Dendritic cell treated with granulocyte-macrophage colony-stimulating factor and Interleukin-4, amounts not matched to agents 40 ng/mL and 50 ng/mL, for 4 days (primary cell): ENCODE measurements at regions not wholly inside any gene's neighbourhood (a gene's known extent, or its start where the extent isn't known, plus 50 kb on each side); places are given as distances from the start of the nearest gene placed in this dataset.

ENCODE experiments used
- H3K27ac Mint-ChIP-seq: one replicate; pipeline ENCODE4 v1.8.0; 2022; ENCODE audit warnings: mild to moderate bottlenecking, mixed read lengths
- H3K27me3 Mint-ChIP-seq: one replicate; pipeline ENCODE4 v1.8.0; 2022; ENCODE audit warnings: mild to moderate bottlenecking, mixed read lengths
- H3K36me3 Mint-ChIP-seq: one replicate; pipeline ENCODE4 v1.8.0; 2022; ENCODE audit warnings: low read depth, mixed read lengths
- H3K4me1 Mint-ChIP-seq: one replicate; pipeline ENCODE4 v1.8.0; 2022; ENCODE audit warnings: low read depth, mixed read lengths
- H3K4me3 Mint-ChIP-seq: one replicate; pipeline ENCODE4 v1.8.0; 2022; ENCODE audit warnings: mild to moderate bottlenecking, moderate library complexity, mixed read lengths
- H3K9me3 Mint-ChIP-seq: one replicate; pipeline ENCODE4 v1.8.0; 2022; ENCODE audit warnings: mixed read lengths
- intact Hi-C: fragments of 100-400 bp; cut with micrococcal nuclease; formaldehyde crosslinking; loops from one replicate; pipeline ENCODE4 v1.15.0; 2022

DNA sequence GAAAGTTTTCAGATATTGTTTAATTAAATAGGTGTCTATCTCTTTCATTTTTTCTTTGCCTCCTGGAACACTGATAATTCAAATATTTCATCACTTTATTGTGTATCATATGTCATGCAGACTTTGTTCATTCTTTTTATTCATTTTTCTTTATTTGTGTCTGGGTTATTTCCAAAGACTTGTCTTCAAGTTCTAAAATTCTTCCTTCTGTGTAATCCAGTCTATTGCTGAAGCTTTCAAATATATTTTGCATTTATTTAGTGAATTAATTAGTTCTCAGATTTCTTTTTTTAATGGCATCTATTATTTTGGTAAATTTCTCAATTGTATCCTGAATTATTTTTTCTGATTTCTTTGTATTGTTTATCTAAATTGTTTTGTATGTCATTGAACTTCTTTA lies 70.1 kb downstream of the ZNF330 start:
- intact Hi-C loops: no loop called here
- Mint-ChIP-seq H3K4me1 (peaks cover 7% of the 10 kb centered on the region), H3K27ac (no peak overlapping the region), H3K4me3 (no peak overlapping the region), H3K9me3 (peaks cover 33% of the 10 kb centered on the region), H3K27me3 (no peaks in the 10 kb centered on the region), H3K36me3 (no peaks in the 10 kb centered on the region)

DNA sequence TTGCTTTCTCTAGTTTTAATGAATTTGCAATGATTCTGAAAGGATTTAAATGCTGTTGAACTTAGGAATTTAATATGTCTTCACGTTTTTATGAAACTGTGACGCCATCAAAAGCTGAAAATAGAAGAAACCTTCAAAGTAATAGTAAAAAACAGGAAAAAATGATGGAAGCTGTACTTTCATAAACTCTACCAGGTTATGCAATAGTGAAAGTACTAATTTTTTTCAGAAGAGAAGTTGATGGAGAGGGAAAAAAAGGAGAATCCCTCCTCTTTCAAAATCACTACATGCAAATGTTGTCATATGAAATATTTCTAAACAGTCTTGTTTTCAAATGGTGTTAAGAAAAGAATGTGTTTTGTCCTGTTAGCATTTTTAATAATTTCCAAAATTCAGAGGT lies 73.6 kb downstream of the ZNF330 start:
- Mint-ChIP-seq H3K27ac (no peak overlapping the region), H3K36me3 (no peaks in the 10 kb centered on the region)
- intact Hi-C loops: no loop called here

DNA sequence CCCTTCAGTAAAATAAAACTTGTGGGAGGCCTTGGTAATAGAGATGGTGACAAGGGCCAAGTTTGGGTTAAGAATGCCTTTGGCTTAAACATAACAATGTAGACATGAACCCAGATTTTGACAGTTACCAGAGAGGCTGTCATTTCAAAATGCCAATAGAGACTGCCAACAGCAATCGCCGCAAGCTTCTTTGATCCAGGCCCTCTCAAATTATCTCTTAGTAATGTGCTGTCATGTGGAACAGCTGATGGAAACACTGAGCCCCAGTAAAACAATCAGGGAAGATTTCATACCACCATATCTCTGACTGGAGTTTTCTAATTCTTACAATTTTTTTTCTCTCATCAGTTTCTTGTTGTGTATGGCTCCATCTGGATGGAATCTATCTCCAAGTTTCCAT lies 80.5 kb downstream of the ZNF330 start:
- H3K36me3 Mint-ChIP-seq: no peaks in the 10 kb centered on the region
- H3K9me3 Mint-ChIP-seq: no peaks in the 10 kb centered on the region
- intact Hi-C loops: no loop called here
- H3K27me3 Mint-ChIP-seq: peaks cover 2% of the 10 kb centered on the region
- no peak overlapping the region for H3K27ac Mint-ChIP-seq
- peaks cover 6% of the 10 kb centered on the region for H3K4me1 Mint-ChIP-seq
- H3K4me3 Mint-ChIP-seq: no peak overlapping the region

More for the DNA sequence above, 73.6 kb downstream of the ZNF330 start:
- H3K9me3 Mint-ChIP-seq: peaks cover 33% of the 10 kb centered on the region
- H3K4me1 Mint-ChIP-seq: peaks cover 8% of the 10 kb centered on the region
- no peaks in the 10 kb centered on the region for H3K27me3 Mint-ChIP-seq
- H3K4me3 Mint-ChIP-seq: no peak overlapping the region

DNA sequence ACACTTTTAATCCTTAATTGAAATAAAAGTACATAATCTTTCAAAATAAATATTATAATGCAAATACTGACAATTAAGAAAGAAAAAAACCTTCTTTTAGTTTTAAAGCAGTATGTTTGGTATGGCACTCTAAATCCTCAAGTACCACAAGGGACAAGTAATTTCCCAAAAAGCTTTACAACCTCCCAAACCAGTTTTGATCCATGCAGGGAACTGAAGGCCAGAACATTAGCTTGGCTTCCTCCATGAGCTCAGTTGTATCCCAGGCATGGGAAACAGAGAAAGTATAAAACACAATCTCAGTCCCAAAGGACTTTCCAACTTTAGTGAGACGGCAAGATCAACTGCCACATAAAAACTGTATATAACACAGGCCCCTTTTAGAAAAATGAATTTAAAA lies 82.2 kb downstream of the ZNF330 start:
- H3K4me1 Mint-ChIP-seq: peaks cover 16% of the 10 kb centered on the region
- intact Hi-C loops: no loop called here
- H3K27ac Mint-ChIP-seq: no peak overlapping the region
- no peaks in the 10 kb centered on the region for H3K9me3 Mint-ChIP-seq
- H3K36me3 Mint-ChIP-seq: no peaks in the 10 kb centered on the region
- no peak overlapping the region for H3K4me3 Mint-ChIP-seq
- H3K27me3 Mint-ChIP-seq: peaks cover 2% of the 10 kb centered on the region

DNA sequence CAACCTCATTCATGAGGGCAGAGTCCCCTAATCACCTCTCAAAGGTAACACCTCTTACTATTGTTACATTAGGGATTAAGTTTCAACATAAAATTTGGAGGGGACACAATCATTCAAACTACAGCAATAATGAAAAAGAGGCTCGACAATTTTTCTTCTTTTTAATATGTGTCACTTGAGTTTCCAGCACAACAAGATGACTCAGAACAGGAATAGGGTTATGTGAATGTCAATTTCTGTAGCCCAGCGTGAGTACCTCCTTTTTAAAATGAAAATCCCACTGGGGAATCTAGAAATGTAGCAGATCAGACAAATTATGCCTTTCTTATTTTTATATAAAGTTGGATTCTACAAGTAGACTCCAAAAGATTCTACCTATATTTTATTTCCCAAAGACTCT lies 83.7 kb downstream of the ZNF330 start:
- H3K36me3 Mint-ChIP-seq: no peaks in the 10 kb centered on the region

DNA sequence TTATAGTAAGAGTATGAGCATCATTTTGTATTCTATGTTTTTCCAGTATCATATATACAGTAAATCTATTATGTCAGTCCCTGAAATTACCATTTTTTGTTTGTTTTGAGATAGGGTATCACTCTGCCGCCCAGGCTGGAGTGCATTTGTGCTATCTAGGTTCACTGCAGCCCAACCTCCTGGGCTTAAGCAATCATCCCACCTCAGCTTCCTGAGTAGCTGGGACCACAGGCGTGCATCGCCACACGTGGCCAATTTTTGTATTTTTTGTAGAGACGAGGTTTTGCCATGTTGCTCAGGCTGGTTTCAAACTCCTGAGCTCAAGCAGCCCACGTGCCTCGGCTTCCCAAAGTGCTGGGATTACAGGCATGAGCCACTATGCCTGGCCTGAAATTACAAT lies 85.6 kb downstream of the ZNF330 start:
- intact Hi-C loops: loop anchor here (2.0 kb wide), 1 partner anchor 404 kb away; no protein-coding TSS in a partner anchor
- no peaks in the 10 kb centered on the region for H3K36me3 Mint-ChIP-seq
- H3K9me3 Mint-ChIP-seq: no peaks in the 10 kb centered on the region
- H3K27ac Mint-ChIP-seq: no peak overlapping the region
- peaks cover 2% of the 10 kb centered on the region for H3K27me3 Mint-ChIP-seq
- H3K4me3 Mint-ChIP-seq: no peak overlapping the region
- H3K4me1 Mint-ChIP-seq: peaks cover 28% of the 10 kb centered on the region

More for the DNA sequence above, 83.7 kb downstream of the ZNF330 start:
- no peak overlapping the region for H3K4me3 Mint-ChIP-seq
- H3K27ac Mint-ChIP-seq: no peak overlapping the region
- intact Hi-C loops: no loop called here
- H3K4me1 Mint-ChIP-seq: peaks cover 17% of the 10 kb centered on the region
- H3K9me3 Mint-ChIP-seq: no peaks in the 10 kb centered on the region
- H3K27me3 Mint-ChIP-seq: peaks cover 2% of the 10 kb centered on the region

DNA sequence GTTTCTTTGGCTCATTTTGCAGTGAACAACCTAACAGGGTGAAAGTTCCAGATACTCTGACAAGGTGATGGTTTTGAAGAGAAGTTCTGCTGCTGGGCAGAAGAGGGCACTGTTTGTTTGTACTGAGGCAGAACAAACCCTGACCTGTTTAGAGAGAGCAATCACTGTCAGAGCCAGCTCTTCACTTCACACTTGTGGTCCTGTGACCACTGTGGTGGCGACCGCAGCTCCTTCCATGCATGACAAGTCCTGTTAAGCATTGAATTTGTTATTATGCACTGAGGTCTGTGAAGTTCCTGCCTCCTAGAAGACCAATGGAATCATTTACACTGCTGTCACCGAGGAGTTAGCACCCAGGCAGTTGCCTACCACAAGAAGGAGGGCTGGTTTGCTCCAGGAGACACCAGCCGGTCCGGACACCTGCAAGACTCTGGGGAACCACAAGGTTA lies 86.6 kb downstream of the ZNF330 start:
- Mint-ChIP-seq H3K27ac (peak overlapping the region; percentile 27), H3K4me3 (no peak overlapping the region), H3K36me3 (no peaks in the 10 kb centered on the region), H3K9me3 (no peaks in the 10 kb centered on the region), H3K4me1 (peaks cover 37% of the 10 kb centered on the region), H3K27me3 (peaks cover 2% of the 10 kb centered on the region)
- intact Hi-C loops: loop anchor here (2.0 kb wide), 1 partner anchor 404 kb away; no protein-coding TSS in a partner anchor

DNA sequence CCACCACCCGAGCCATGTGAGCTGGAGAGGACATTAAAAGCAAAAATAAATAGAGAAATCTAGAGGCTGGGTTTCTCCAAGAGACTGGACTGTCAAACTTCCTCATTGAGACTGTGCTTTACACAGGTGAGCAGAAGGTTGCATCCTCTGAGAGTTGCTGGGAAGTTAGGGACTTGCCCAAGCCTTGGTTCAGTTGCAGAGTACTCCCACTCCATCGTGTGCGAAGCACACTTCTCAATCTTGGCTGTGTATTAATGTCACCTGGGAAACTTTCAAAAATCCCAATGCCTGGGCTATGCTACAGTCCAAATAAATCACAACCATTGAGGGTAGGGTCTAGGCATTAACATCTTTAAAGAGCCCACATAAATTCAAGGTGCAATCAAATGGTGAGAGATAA lies 89.2 kb downstream of the ZNF330 start:
- H3K27ac Mint-ChIP-seq: no peak overlapping the region
- H3K27me3 Mint-ChIP-seq: peaks cover 1% of the 10 kb centered on the region
- no peak overlapping the region for H3K4me3 Mint-ChIP-seq
- intact Hi-C loops: loop anchor here (10.0 kb wide), 1 partner anchor 325 kb away; the partner anchor contains the start of gene IL15
- H3K36me3 Mint-ChIP-seq: no peaks in the 10 kb centered on the region
- H3K4me1 Mint-ChIP-seq: peaks cover 49% of the 10 kb centered on the region
- H3K9me3 Mint-ChIP-seq: no peaks in the 10 kb centered on the region

DNA sequence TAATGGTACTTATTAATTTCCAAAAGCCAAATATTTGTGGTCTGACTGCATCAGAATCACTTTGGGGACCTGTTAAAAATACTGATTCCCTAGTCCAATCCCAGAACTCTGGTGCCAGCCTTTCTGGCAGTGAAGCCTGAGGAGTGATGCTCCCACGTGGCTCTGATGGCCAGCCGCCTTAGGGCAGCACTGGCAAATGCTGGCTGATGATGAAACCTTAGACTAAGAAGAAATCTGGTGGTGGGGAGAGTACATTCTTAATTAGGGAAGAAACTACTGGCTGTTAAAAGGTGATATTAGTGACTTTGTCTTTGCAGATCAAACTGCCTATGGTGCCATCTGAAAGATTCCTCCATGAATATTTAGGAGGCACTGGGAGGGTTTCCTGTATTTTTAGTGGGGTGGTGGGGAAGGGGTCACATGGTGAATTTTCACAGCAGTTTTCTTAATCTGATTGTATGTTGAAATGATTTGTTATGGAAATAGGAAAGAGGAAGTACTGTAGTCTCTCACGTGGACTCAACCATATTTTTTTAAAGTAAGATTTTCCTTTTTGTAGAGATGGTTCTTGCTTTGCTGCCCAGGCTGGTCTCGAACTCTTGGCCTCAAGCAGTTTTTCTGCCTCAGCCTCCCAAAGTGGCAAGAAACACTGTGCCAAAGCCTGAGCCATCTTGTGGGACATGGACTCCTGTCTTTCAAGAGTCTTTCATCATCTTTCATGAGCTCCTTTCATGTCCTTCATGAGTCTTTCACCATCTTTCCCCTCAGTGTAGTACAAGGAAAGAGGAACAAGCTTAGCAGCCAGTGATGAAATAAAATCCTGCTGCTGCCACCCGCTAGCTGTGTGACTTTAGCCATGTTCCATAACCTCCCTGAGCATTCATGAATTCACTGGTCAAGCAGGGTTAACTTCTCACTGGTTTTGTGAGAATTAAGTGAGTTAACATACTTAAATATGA lies 90.8 kb downstream of the ZNF330 start:
- Mint-ChIP-seq H3K4me3 (no peak overlapping the region), H3K4me1 (peaks cover 46% of the 10 kb centered on the region), H3K36me3 (no peaks in the 10 kb centered on the region), H3K27ac (peak overlapping the region; percentile 61), H3K27me3 (peaks cover 2% of the 10 kb centered on the region), H3K9me3 (no peaks in the 10 kb centered on the region)
- intact Hi-C loops: loop anchor here (10.0 kb wide), 1 partner anchor 323 kb away; the partner anchor contains the start of gene IL15

DNA sequence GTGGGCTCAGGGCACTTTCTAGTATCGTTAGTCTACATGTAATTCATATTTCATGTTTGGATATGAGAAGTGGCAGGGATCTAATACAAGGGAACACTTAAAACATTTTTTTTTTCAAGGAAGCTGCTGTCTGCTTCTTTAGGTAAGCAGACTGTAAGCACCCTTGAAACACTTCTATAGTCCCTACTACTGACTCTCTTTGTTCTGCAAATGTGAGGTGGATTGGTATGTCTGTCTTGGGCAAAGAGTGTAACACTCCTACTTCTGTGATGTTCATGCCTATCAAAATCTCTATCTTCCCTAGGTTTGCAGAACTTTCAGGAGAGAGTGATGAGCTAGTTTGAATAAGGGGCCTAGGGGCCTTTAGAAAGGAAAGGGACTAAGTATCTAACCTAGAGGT lies 93.9 kb downstream of the ZNF330 start:
- H3K4me1 Mint-ChIP-seq: peaks cover 39% of the 10 kb centered on the region
- H3K36me3 Mint-ChIP-seq: no peaks in the 10 kb centered on the region
- H3K27me3 Mint-ChIP-seq: peaks cover 6% of the 10 kb centered on the region
- no peaks in the 10 kb centered on the region for H3K9me3 Mint-ChIP-seq
- H3K4me3 Mint-ChIP-seq: no peak overlapping the region
- no peak overlapping the region for H3K27ac Mint-ChIP-seq
- intact Hi-C loops: loop anchor here (10.0 kb wide), 1 partner anchor 320 kb away; the partner anchor contains the start of gene IL15

DNA sequence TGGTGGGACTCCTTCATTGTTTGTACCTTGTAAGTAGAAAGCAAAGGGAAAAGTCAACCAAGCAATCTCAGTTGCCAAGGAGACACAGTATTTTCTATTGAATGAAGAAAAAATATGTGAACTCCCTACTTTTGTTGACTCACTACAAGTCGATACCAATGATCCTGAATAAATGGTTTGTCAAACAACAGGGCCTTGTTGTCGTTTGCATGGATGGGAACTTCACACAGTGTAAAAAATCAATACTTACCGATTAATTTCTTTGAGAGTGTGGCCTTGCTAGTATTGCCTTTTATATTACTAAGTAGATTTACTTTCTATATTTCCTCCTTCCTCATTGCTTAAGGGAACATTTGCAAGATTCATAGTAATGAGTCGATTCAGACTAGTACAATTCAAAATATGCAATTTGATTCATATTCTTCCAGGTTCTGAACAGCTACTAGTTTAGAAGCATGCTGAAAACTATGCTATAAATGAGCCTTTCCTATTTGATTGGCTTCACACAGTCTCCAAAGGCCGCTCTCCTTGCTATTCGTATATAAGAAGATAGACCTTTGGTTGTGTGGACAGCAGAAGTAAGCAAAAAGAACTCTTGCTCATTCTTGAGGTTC lies 108.0 kb downstream of the ZNF330 start:
- Mint-ChIP-seq H3K27me3 (peaks cover 4% of the 10 kb centered on the region), H3K27ac (peak overlapping the region; percentile 79), H3K36me3 (no peaks in the 10 kb centered on the region), H3K9me3 (no peaks in the 10 kb centered on the region), H3K4me3 (no peak overlapping the region), H3K4me1 (peaks cover 48% of the 10 kb centered on the region)
- intact Hi-C loops: no loop called here

DNA sequence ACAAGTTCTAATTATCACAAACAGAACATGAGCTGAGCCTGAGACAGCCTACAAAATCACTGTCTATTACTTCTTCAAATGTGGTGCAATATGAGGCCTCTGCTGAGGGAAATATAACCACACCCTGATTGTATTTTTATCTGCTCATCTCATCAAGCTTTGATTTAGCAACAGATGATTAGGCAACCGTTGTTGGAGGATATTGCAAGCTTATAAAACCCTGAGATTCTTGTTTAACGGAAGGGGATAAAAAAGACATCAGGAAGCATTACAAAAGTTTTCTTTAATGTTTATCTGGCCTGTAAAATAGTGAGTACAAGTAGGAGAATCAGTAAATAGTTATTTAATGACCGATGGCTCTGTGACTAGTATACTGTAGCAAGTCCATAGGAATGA lies 108.5 kb downstream of the ZNF330 start:
- no peaks in the 10 kb centered on the region for H3K9me3 Mint-ChIP-seq
- peak overlapping the region; percentile 30 for H3K4me3 Mint-ChIP-seq
- H3K4me1 Mint-ChIP-seq: peaks cover 49% of the 10 kb centered on the region
- no peaks in the 10 kb centered on the region for H3K36me3 Mint-ChIP-seq
- H3K27me3 Mint-ChIP-seq: peaks cover 4% of the 10 kb centered on the region
- H3K27ac Mint-ChIP-seq: peak overlapping the region; percentile 79
- intact Hi-C loops: no loop called here

DNA sequence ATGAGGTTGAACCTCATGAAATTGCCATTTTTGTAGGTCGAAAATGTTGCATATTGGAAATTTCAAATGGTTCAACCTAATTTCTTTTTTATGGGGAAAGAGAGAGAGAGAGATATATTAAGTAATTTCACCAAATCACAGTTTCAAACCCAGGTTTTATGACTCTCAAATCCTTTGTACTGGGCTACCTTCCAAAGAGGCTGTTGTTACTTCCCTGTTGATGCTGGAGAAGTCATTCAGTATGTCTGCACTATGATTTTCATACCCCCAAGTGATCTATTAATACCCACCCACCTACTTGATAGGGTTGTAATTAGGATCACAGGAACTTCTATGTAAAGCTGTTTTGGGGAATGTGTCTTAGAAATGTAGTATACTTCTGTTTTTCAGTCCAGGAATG lies 109.9 kb downstream of the ZNF330 start:
- intact Hi-C loops: no loop called here
- Mint-ChIP-seq H3K9me3 (no peaks in the 10 kb centered on the region), H3K27me3 (peaks cover 4% of the 10 kb centered on the region), H3K27ac (no peak overlapping the region), H3K36me3 (no peaks in the 10 kb centered on the region), H3K4me3 (no peak overlapping the region), H3K4me1 (peaks cover 53% of the 10 kb centered on the region)
